Heart left ventricle (tissue), 13 donors: ENCODE measurements at regions not wholly inside any gene's neighbourhood (a gene's known extent, or its start where the extent isn't known, plus 50 kb on each side); places are given as distances from the start of the nearest gene placed in this dataset.
"Not testable (repeated sequence)": the region's sequence is repeated elsewhere in the genome, so short reads cannot be mapped to it uniquely, and the experiment has no call there.

Experiments
- CTCF ChIP-seq, 12 donors: fragments of 200-600 bp; sonication (generic) in 4 of 12; IDR thresholded peaks; one replicate each; pipeline versions ENCODE4 v1.5.0 to v1.8.0; 2018 to 2022; ENCODE audit warnings: antibody characterized with exemption in 12 of 12, mild to moderate bottlenecking in 5 of 12
- POLR2A ChIP-seq, 2 donors: fragments of 450-650 bp; IDR thresholded peaks; one replicate each; pipeline ENCODE4 v1.6.1; 2017; ENCODE audit warnings: antibody characterized with exemption in 2 of 2, mild to moderate bottlenecking in 2 of 2, moderate library complexity in 2 of 2
- donor health status: ischemic (EF 13 %, LVEDD 7.1; RV severe dilation, severe dysfunction).
- donor health status: DM: no; HTN: yes; CAD: no.
- donor health status: DM: no; HTN: no; CAD: no.
- donor health status: ischemic (EF 25% LVEDD 6.9; RV normal size, moderate dysfunction).
- donor health status: ischemic (EF 25% LVEDD 5.7; RV mildly dilated, moderate dysfunction).
- donor health status: ischemic (EF 35%, LVEDD 5.7; RV mildly dilated, moderate dysfunction).
- donor health status: nonischemic (EF 11% LVEDD 7.7; RV severe dilation, severe dysfunction).
- donor health status: DM: yes; HTN: yes; CAD: no.
- donor health status: PGD.
- donor health status: ischemic (EF 29% LVEDD 5.4; RV normal size, mild dysfunction).
- donor health status: nonischemic (EF 23%, LVEDD 6.1; RV moderate dilation, normal function).

GRCh38 chr1:106389160-106389559 lies 667.3 kb upstream of the PRMT6 start:
- not testable (repeated sequence) for TF ChIP-seq CTCF, POLR2A (IDR thresholded peaks at IDR 0.05)
